SU-DHL-6 (cell line): ENCODE measurements at regions not wholly inside any gene's neighbourhood (a gene's known extent, or its start where the extent isn't known, plus 50 kb on each side); places are given as distances from the start of the nearest gene placed in this dataset.

Experiments
- CTCF ChIP-seq: fragments of 200-600 bp; sonication (generic); IDR thresholded peaks from one replicate; pipeline ENCODE4 v1.5.1; 2017; ENCODE audit warnings: antibody characterized with exemption, mild to moderate bottlenecking, low read length, moderate library complexity; ENCODE audit not compliant: insufficient read depth, poor library complexity, severe bottlenecking
- EZH2phosphoT487 ChIP-seq: fragments of 200-600 bp; sonication (generic), shearing (Covaris generic); conservative IDR thresholded peaks from 2 replicates; pipeline ENCODE4 v1.6.1; 2018; ENCODE audit warnings: mild to moderate bottlenecking, antibody characterized with exemption, low read length, moderate library complexity, mixed read lengths

- TF ChIP-seq CTCF = no peak
- TF ChIP-seq EZH2phosphoT487 = no peak
Observed at GRCh38 chr1:30484668-30485067, 238.7 kb downstream of the MATN1 start.
